Sigmoid colon (tissue), 6 donors: ENCODE measurements at regions not wholly inside any gene's neighbourhood (a gene's known extent, or its start where the extent isn't known, plus 50 kb on each side); places are given as distances from the start of the nearest gene placed in this dataset.

ENCODE experiments used
- DNase-seq: peaks from one replicate; pipeline ENCODE4 v3.0.0-alpha.2; 2019
- H3K27ac ChIP-seq, 4 donors: fragments of 200-600 bp; sonication (generic); one replicate each; pipeline ENCODE4 v1.5.1; 2016 to 2019; ENCODE audit warnings: mild to moderate bottlenecking in 1 of 4
- H3K27me3 ChIP-seq, 3 donors: fragments of 200-600 bp; sonication (generic); one replicate each; pipeline ENCODE4 v1.5.1; 2019; ENCODE audit warnings: mild to moderate bottlenecking in 1 of 3
- H3K36me3 ChIP-seq, 4 donors: fragments of 200-600 bp; sonication (generic); one replicate each; pipeline ENCODE4 v1.5.1; 2016 to 2019
- H3K4me1 ChIP-seq, 4 donors: fragments of 200-600 bp; sonication (generic); one replicate each; pipeline ENCODE4 v1.5.1; 2017 to 2019
- H3K4me3 ChIP-seq, 4 donors: fragments of 200-600 bp; sonication (generic); one replicate each; pipeline ENCODE4 v1.5.1; 2017 to 2019; ENCODE audit warnings: mild to moderate bottlenecking in 2 of 4, moderate library complexity in 1 of 4
- H3K9me3 ChIP-seq, 4 donors: fragments of 200-600 bp in 3 of 4; sonication (generic) in 3 of 4; one replicate each; pipeline versions ENCODE4 v1.5.1 to v1.6.1; 2013 to 2019
- CTCF ChIP-seq, 4 experiments: fragments of 450-650 bp in 3 of 4; fragments of 200-600 bp in 1 of 4; IDR thresholded peaks; one replicate each; pipeline ENCODE4 v1.5.1; 2016 to 2019; ENCODE audit warnings: antibody characterized with exemption in 4 of 4, mild to moderate bottlenecking in 3 of 4, moderate library complexity in 2 of 4
- EP300 ChIP-seq, 4 donors: sonication (generic); formaldehyde crosslinking; IDR thresholded peaks; one replicate each; pipeline ENCODE4 v1.6.1; 2017; ENCODE audit warnings: antibody characterized with exemption in 4 of 4
- POLR2A ChIP-seq, 2 donors: fragments of 450-650 bp; IDR thresholded peaks; one replicate each; pipeline ENCODE4 v1.6.1; 2016; ENCODE audit warnings: antibody characterized with exemption in 2 of 2, mild to moderate bottlenecking in 2 of 2, moderate library complexity in 2 of 2
- POLR2AphosphoS5 ChIP-seq, 4 donors: sonication (generic); formaldehyde crosslinking; IDR thresholded peaks; one replicate each; pipeline ENCODE4 v1.6.1; 2017; ENCODE audit warnings: antibody characterized with exemption in 4 of 4
- WGBS, 2 donors: extraction: QIAGEN DNeasy Blood & Tissue Kit; methylation state at CpG; one replicate each; pipeline ENCODE4 v1.1.7; 2013; 5-methylcytosine and 5-hydroxymethylcytosine counted together
- intact Hi-C: fragments of 100-400 bp; cut with DNase I; formaldehyde crosslinking; loops from one replicate; pipeline ENCODE4 v1.15.1; 2023
- donor health status: healthy with polysubstance abuse.
- donor health status: healthy.

- no peaks in the 10 kb centered on the region for H3K27me3 ChIP-seq
- H3K9me3 ChIP-seq, result no peaks in the 10 kb centered on the region
- no peaks in the 10 kb centered on the region for H3K4me1 ChIP-seq
- H3K27ac ChIP-seq, result no peak overlapping the region
- no peak for DNase-seq
- TF ChIP-seq EP300 (IDR thresholded peaks at IDR 0.05), result no peak
- TF ChIP-seq POLR2A (IDR thresholded peaks at IDR 0.05), result no peak
- TF ChIP-seq POLR2AphosphoS5 (IDR thresholded peaks at IDR 0.05), result no peak
- TF ChIP-seq CTCF (IDR thresholded peaks at IDR 0.05), result no peak
- no peak overlapping the region for H3K4me3 ChIP-seq
- H3K36me3 ChIP-seq, result no peaks in the 10 kb centered on the region
- intact Hi-C loops, result no loop called here
These were observed 165.8 kb upstream of the CDH6 start for GRCh38 chr5:31027721-31028120.

- no peaks in the 10 kb centered on the region for H3K27me3 ChIP-seq
- no peaks in the 10 kb centered on the region for H3K36me3 ChIP-seq
- TF ChIP-seq POLR2A (IDR thresholded peaks at IDR 0.05) (no peak), EP300 (IDR thresholded peaks at IDR 0.05) (no peak), POLR2AphosphoS5 (IDR thresholded peaks at IDR 0.05) (no peak), CTCF (IDR thresholded peaks at IDR 0.05) (no peak)
- WGBS, 2 donors, result 43 to 62% methylated on average over 3 of the region's 3 CpGs
- H3K4me3 ChIP-seq, result no peak overlapping the region
- H3K9me3 ChIP-seq, result no peaks in the 10 kb centered on the region
- DNase-seq, result no peak
- intact Hi-C loops, result no loop called here
- no peaks in the 10 kb centered on the region for H3K4me1 ChIP-seq
- no peak overlapping the region for H3K27ac ChIP-seq
These were observed 170.4 kb upstream of the CDH6 start for GRCh38 chr5:31023105-31023504.

GRCh38 chr5:31021181-31021624 is 172.3 kb upstream of the CDH6 start:
- WGBS, 2 donors, result 18 to 65% methylated on average over 2 of the region's 2 CpGs
- intact Hi-C loops, result no loop called here
- TF ChIP-seq POLR2A (IDR thresholded peaks at IDR 0.05), result no peak
- TF ChIP-seq CTCF (IDR thresholded peaks at IDR 0.05), result no peak
- TF ChIP-seq POLR2AphosphoS5 (IDR thresholded peaks at IDR 0.05), result no peak
- no peak for TF ChIP-seq EP300 (IDR thresholded peaks at IDR 0.05)

DNA sequence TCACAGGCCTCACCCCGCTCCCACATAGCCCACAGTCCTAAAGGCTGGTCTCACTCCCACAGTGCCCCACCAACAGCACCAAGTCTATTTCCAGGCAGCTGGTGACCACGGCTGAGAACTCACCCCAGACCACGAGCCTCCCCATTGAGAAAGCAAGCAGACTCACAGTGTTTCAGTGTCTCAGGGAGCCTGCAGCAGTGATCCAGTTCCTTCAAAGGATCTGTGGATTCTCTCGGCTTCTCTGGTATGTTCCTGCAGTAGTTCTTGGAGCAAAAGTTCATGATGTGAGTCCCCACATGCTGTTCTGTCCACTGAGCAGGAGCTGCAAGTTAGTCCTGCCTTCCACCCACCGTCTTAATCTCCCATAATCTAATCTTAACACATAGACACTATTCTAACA is 185.3 kb upstream of the CDH6 start:
- no peak for DNase-seq
- H3K27ac ChIP-seq, result no peak overlapping the region
- H3K4me3 ChIP-seq, result no peak overlapping the region
- H3K36me3 ChIP-seq, result no peaks in the 10 kb centered on the region
- H3K9me3 ChIP-seq, result no peaks in the 10 kb centered on the region
- H3K4me1 ChIP-seq, result no peaks in the 10 kb centered on the region
- H3K27me3 ChIP-seq, result no peaks in the 10 kb centered on the region
- WGBS, 2 donors, result 88 to 92% methylated on average over 5 of the region's 5 CpGs
- TF ChIP-seq CTCF (IDR thresholded peaks at IDR 0.05) (no peak), EP300 (IDR thresholded peaks at IDR 0.05) (no peak), POLR2AphosphoS5 (IDR thresholded peaks at IDR 0.05) (no peak), POLR2A (IDR thresholded peaks at IDR 0.05) (no peak)
- intact Hi-C loops, result no loop called here

More at GRCh38 chr5:31021181-31021624, 172.3 kb upstream of the CDH6 start:
- Histone ChIP-seq H3K27me3 (no peaks in the 10 kb centered on the region), H3K36me3 (no peaks in the 10 kb centered on the region), H3K4me3 (no peak overlapping the region), H3K27ac (no peak overlapping the region), H3K4me1 (no peaks in the 10 kb centered on the region), H3K9me3 (no peaks in the 10 kb centered on the region)
- DNase-seq, result no peak

DNA sequence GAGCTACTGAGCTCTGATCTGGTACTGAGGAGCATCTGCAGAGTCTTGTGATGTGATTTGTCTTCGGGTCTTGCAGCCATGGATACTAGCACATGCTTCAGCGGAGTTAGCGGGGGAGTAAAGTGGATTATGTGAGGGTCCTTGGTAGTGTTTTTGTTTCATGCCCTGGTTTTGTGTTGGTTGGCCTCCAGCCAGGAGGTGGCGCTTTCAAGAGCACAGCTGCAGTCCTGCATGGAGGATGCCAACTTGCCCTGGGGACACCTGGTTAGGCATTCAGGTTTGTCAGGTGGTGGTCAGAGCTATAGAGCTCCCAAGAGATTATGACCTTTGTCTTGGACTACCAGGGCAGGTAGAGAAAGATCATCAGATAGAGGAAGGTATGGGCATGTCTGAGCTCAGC is 185.8 kb upstream of the CDH6 start:
- TF ChIP-seq POLR2AphosphoS5 (IDR thresholded peaks at IDR 0.05) (no peak), POLR2A (IDR thresholded peaks at IDR 0.05) (no peak), CTCF (IDR thresholded peaks at IDR 0.05) (no peak), EP300 (IDR thresholded peaks at IDR 0.05) (no peak)

More for the DNA sequence above, 185.8 kb upstream of the CDH6 start:
- no peak for DNase-seq
- intact Hi-C loops, result no loop called here
- no peaks in the 10 kb centered on the region for H3K4me1 ChIP-seq
- WGBS, 2 donors, result 94 to 95% methylated on average over 4 of the region's 4 CpGs
- H3K27ac ChIP-seq, result no peak overlapping the region
- no peak overlapping the region for H3K4me3 ChIP-seq
- no peaks in the 10 kb centered on the region for H3K27me3 ChIP-seq
- no peaks in the 10 kb centered on the region for H3K9me3 ChIP-seq
- no peaks in the 10 kb centered on the region for H3K36me3 ChIP-seq
